SK-N-MC (cell line): ENCODE measurements at regions not wholly inside any gene's neighbourhood (a gene's known extent, or its start where the extent isn't known, plus 50 kb on each side); places are given as distances from the start of the nearest gene placed in this dataset.
"Not testable (repeated sequence)": the region's sequence is repeated elsewhere in the genome, so short reads cannot be mapped to it uniquely, and the experiment has no call there.

Experiments
- EZH2 ChIP-seq: fragments of 200-600 bp; sonication (generic); IDR thresholded peaks from one replicate; pipeline ENCODE4 v1.6.1; 2017; ENCODE audit warnings: antibody characterized with exemption
- FOXP2 ChIP-seq: optimal IDR thresholded peaks from 2 replicates; pipeline ENCODE3; 2011; ENCODE audit warnings: mild to moderate bottlenecking, moderate library complexity; ENCODE audit not compliant: insufficient read depth; ENCODE audit errors: extremely low read length, control extremely low read depth
- POLR2AphosphoS5 ChIP-seq: IDR thresholded peaks from 2 replicates; pipeline ENCODE4 v1.6.1; 2012; ENCODE audit warnings: mild to moderate bottlenecking, low read depth, low read length, borderline replicate concordance

GRCh38 chr20:29629395-29629794, 1628.1 kb upstream of the DEFB115 start:
- TF ChIP-seq POLR2AphosphoS5, EZH2, FOXP2: not testable (repeated sequence)
